Skeletal muscle tissue (tissue), 3 donors: ENCODE measurements at regions not wholly inside any gene's neighbourhood (a gene's known extent, or its start where the extent isn't known, plus 50 kb on each side); places are given as distances from the start of the nearest gene placed in this dataset.

Experiments
- H3K27ac ChIP-seq: one replicate; pipeline ENCODE4 v1.7.0; 2013; ENCODE audit warnings: mild to moderate bottlenecking, low read depth, low read length, inconsistent platforms
- H3K27me3 ChIP-seq, 3 donors: one replicate each; pipeline ENCODE4 v1.7.0; 2013; ENCODE audit warnings: low read length in 3 of 3; ENCODE audit not compliant: control insufficient read depth in 3 of 3, insufficient read depth in 3 of 3
- H3K36me3 ChIP-seq, 3 donors: one replicate each; pipeline ENCODE4 v1.7.0; 2013; ENCODE audit warnings: low read length in 3 of 3; ENCODE audit not compliant: control insufficient read depth in 3 of 3, insufficient read depth in 3 of 3
- H3K4me1 ChIP-seq, 3 donors: one replicate each; pipeline ENCODE4 v1.7.0; 2013; ENCODE audit warnings: low read length in 3 of 3, mild to moderate bottlenecking in 3 of 3; ENCODE audit not compliant: control insufficient read depth in 3 of 3, insufficient read depth in 3 of 3
- H3K4me3 ChIP-seq, 3 donors: one replicate each; pipeline ENCODE4 v1.7.0; 2013; ENCODE audit warnings: low read length in 3 of 3
- H3K9ac ChIP-seq, 3 donors: one replicate each; pipeline ENCODE4 v1.7.0; 2013; ENCODE audit warnings: low read length in 3 of 3, mild to moderate bottlenecking in 3 of 3, moderate library complexity in 2 of 3, low read depth in 1 of 3
- H3K9me3 ChIP-seq, 3 donors: one replicate each; pipeline ENCODE4 v1.7.0; 2013; ENCODE audit warnings: low read length in 3 of 3; ENCODE audit not compliant: control insufficient read depth in 3 of 3
- donor health status: Osteomylitis.

- no peak overlapping the region for H3K27ac ChIP-seq
- H3K4me1 ChIP-seq = peaks cover 0 to 4% (median 3%) of the 10 kb centered on the region in 3 donors
- H3K9ac ChIP-seq = no peak overlapping the region
- H3K9me3 ChIP-seq = no peaks in the 10 kb centered on the region
- H3K27me3 ChIP-seq = peaks cover 0 to 4% (median 0%) of the 10 kb centered on the region in 3 donors
- no peak overlapping the region for H3K4me3 ChIP-seq
- H3K36me3 ChIP-seq = no peaks in the 10 kb centered on the region
Measured at GRCh38 chr14:106838991-106839769, 1312.8 kb downstream of the TMEM121 start.

GRCh38 chr14:106840258-106840657 lies 1313.9 kb downstream of the TMEM121 start:
- H3K4me3 ChIP-seq = no peak overlapping the region
- peaks cover 0 to 4% (median 3%) of the 10 kb centered on the region in 3 donors for H3K4me1 ChIP-seq
- H3K9ac ChIP-seq = no peak overlapping the region
- no peak overlapping the region for H3K27ac ChIP-seq
- H3K27me3 ChIP-seq = peaks cover 0 to 4% (median 0%) of the 10 kb centered on the region in 3 donors
- no peaks in the 10 kb centered on the region for H3K9me3 ChIP-seq
- H3K36me3 ChIP-seq = no peaks in the 10 kb centered on the region

GRCh38 chr14:106840991-106841390 lies 1314.6 kb downstream of the TMEM121 start:
- Histone ChIP-seq H3K27ac (no peak overlapping the region), H3K9ac (no peak overlapping the region), H3K9me3 (no peaks in the 10 kb centered on the region), H3K4me3 (no peak overlapping the region), H3K27me3 (peaks cover 0 to 4% (median 0%) of the 10 kb centered on the region in 3 donors), H3K36me3 (no peaks in the 10 kb centered on the region), H3K4me1 (peaks cover 3 to 4% (median 3%) of the 10 kb centered on the region in 3 donors)

- Histone ChIP-seq H3K27ac (no peak overlapping the region), H3K9ac (no peak overlapping the region), H3K4me1 (peaks cover 3 to 4% (median 3%) of the 10 kb centered on the region in 3 donors), H3K4me3 (no peak overlapping the region), H3K27me3 (peaks cover 0 to 4% (median 0%) of the 10 kb centered on the region in 3 donors), H3K36me3 (no peaks in the 10 kb centered on the region), H3K9me3 (no peaks in the 10 kb centered on the region)
Measured at GRCh38 chr14:106841701-106842100, 1315.3 kb downstream of the TMEM121 start.

- H3K36me3 ChIP-seq = no peaks in the 10 kb centered on the region
- peaks cover 3 to 4% (median 3%) of the 10 kb centered on the region in 3 donors for H3K4me1 ChIP-seq
- no peak overlapping the region for H3K9ac ChIP-seq
- H3K27ac ChIP-seq = no peak overlapping the region
- no peaks in the 10 kb centered on the region for H3K9me3 ChIP-seq
- H3K27me3 ChIP-seq = peaks cover 0 to 4% (median 0%) of the 10 kb centered on the region in 3 donors
- H3K4me3 ChIP-seq = no peak overlapping the region
Measured at GRCh38 chr14:106842687-106843086, 1316.3 kb downstream of the TMEM121 start.

GRCh38 chr14:106843386-106843785 lies 1317.0 kb downstream of the TMEM121 start:
- peaks cover 3 to 4% (median 3%) of the 10 kb centered on the region in 3 donors for H3K4me1 ChIP-seq
- H3K4me3 ChIP-seq = peak overlapping the region; percentile 62 to 76 (median 67)
- peak overlapping the region in 2 of 3 donors; percentile 11 to 81 for H3K9ac ChIP-seq
- H3K36me3 ChIP-seq = no peaks in the 10 kb centered on the region
- H3K27ac ChIP-seq = no peak overlapping the region
- H3K27me3 ChIP-seq = peaks cover 0 to 4% (median 0%) of the 10 kb centered on the region in 3 donors
- H3K9me3 ChIP-seq = no peaks in the 10 kb centered on the region

- H3K27me3 ChIP-seq = peaks cover 0 to 4% (median 0%) of the 10 kb centered on the region in 3 donors
- peak overlapping the region; percentile 62 to 76 (median 67) for H3K4me3 ChIP-seq
- H3K9ac ChIP-seq = peak overlapping the region; percentile 55 to 81 (median 61)
- H3K27ac ChIP-seq = peak overlapping the region; percentile 64
- H3K9me3 ChIP-seq = no peaks in the 10 kb centered on the region
- H3K36me3 ChIP-seq = no peaks in the 10 kb centered on the region
- peaks cover 3 to 4% (median 3%) of the 10 kb centered on the region in 3 donors for H3K4me1 ChIP-seq
Measured at GRCh38 chr14:106843951-106844483, 1317.6 kb downstream of the TMEM121 start.

GRCh38 chr14:106844608-106845285 lies 1318.4 kb downstream of the TMEM121 start:
- Histone ChIP-seq H3K27me3 (peaks cover 0 to 1% (median 0%) of the 10 kb centered on the region in 3 donors), H3K27ac (peak overlapping the region; percentile 64), H3K9ac (peak overlapping the region; percentile 55 to 81 (median 61)), H3K9me3 (no peaks in the 10 kb centered on the region), H3K4me1 (peaks cover 3 to 4% (median 3%) of the 10 kb centered on the region in 3 donors), H3K36me3 (no peaks in the 10 kb centered on the region), H3K4me3 (peak overlapping the region; percentile 62 to 76 (median 67))

GRCh38 chr14:106845286-106846087 lies 1319.1 kb downstream of the TMEM121 start:
- Histone ChIP-seq H3K27ac (peak overlapping the region; percentile 64), H3K9me3 (no peaks in the 10 kb centered on the region), H3K9ac (peak overlapping the region in 2 of 3 donors; percentile 61 to 81), H3K27me3 (no peaks in the 10 kb centered on the region), H3K4me3 (peak overlapping the region; percentile 6 to 76 (median 51)), H3K36me3 (no peaks in the 10 kb centered on the region), H3K4me1 (peaks cover 3 to 4% (median 3%) of the 10 kb centered on the region in 3 donors)
